ENCODE measurements at regions not wholly inside any gene's neighbourhood (a gene's known extent, or its start where the extent isn't known, plus 50 kb on each side); places are given as distances from the start of the nearest gene placed in this dataset. TPM values are rescaled to one million over a fixed set of nuclear protein-coding genes. Genes with fewer than 3 reads are reported as not detected.

Small RNA genes lying in the stretch of these regions (microRNA-seq; reads per million reads assigned to microRNA genes)
- 0 reads per million in 3 donors for gene MIR4277

Small RNA genes lying in the stretch of these regions (small RNA-seq; reads per million reads assigned to genes)
- gene AC091849.1 (not detected), gene MIR4277 (not detected)
